ENCODE measurements at regions not wholly inside any gene's neighbourhood (a gene's known extent, or its start where the extent isn't known, plus 50 kb on each side); places are given as distances from the start of the nearest gene placed in this dataset.

DNA sequence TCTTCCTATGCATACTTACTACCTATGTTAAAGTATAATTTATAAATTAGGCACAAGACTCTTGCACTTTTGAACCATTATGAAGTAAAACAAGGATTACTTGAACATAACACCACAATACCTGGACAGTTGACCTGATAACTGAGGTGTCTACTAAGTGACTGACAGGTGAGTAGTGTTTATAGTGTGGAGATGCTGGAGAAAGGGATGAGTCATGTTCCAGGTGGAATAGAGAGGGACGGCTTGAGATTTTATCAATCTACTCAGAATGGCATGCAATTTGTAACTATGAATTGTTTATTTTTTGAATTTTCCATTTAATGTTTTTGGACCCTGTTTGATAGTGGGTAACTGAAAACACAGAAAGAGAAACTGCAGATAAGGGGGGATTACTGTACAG lies 287.6 kb downstream of the MAP2K6 start:
- no peak overlapping the region for H3K4me3 ChIP-seq (ENCODE audit: low read length)
- no peak for DNase-seq (ENCODE audit: low read depth, low spot score)
- no peak overlapping the region for H3K27ac ChIP-seq (ENCODE audit: low read length)
- no CpG with 5 or more reads among the region's 1 CpG for WGBS (ENCODE audit: insufficient coverage, insufficient read length)
- H3K9me3 ChIP-seq (ENCODE audit: control insufficient read depth, insufficient read depth, low read length): peaks cover 1% of the 10 kb centered on the region; the same call in 1 of the 2 replicates
- H3K36me3 ChIP-seq (ENCODE audit: control insufficient read depth, insufficient read depth, low read length): no peaks in the 10 kb centered on the region
- H3K27me3 ChIP-seq (ENCODE audit: control insufficient read depth, insufficient read depth, low read length): no peaks in the 10 kb centered on the region
- no peaks in the 10 kb centered on the region for H3K4me1 ChIP-seq (ENCODE audit: control insufficient read depth, insufficient read depth, low read length)

DNA sequence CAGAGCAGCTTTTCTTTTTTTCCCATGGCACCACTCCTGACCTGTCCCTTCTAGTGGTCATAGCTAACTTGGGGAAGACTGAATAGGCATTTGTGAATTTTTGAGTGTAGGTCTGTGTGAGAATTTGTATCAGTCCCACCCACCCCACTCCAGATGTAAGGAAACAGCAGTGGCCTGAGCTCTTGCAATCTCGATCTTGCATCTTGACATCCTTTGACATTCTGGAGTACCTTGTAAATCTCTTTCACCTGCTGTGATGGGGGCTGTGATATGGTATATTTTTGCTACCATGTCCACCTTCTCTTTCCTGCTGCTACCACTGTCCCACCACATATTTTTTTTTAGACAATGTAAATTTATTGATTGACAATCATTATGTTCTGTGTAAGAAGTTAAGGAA lies 289.3 kb downstream of the MAP2K6 start:
- no peaks in the 10 kb centered on the region for H3K27me3 ChIP-seq (ENCODE audit: control insufficient read depth, insufficient read depth, low read length)
- no peaks in the 10 kb centered on the region for H3K36me3 ChIP-seq (ENCODE audit: control insufficient read depth, insufficient read depth, low read length)
- WGBS (ENCODE audit: insufficient coverage, insufficient read length): no CpG with 5 or more reads among the region's 1 CpG
- no peaks in the 10 kb centered on the region for H3K4me1 ChIP-seq (ENCODE audit: control insufficient read depth, insufficient read depth, low read length)
- no peaks in the 10 kb centered on the region for H3K9me3 ChIP-seq (ENCODE audit: control insufficient read depth, insufficient read depth, low read length)
- no peak for DNase-seq (ENCODE audit: low read depth, low spot score)
- no peak overlapping the region for H3K4me3 ChIP-seq (ENCODE audit: low read length)
- H3K27ac ChIP-seq (ENCODE audit: low read length): no peak overlapping the region

DNA sequence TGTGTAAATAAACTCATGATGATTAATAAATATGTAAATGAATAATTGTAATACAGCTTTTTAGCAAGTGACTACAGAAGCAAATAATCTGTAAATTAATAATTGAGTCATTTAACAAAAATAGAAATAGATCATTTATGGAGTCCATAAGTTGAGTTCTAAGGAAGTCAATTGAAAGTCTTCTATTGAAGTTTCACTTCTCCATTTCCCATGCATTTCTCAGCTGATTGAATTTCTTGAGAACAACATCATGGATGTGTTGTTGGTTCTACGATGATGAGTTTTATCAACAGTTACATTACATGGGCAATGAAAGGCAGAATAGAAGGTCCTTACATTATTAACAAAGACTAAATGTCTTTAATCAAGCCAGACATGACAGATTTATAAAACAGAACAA lies 290.4 kb downstream of the MAP2K6 start:
- no CpG with 5 or more reads among the region's 1 CpG for WGBS (ENCODE audit: insufficient coverage, insufficient read length)
- Histone ChIP-seq H3K27me3 (ENCODE audit: control insufficient read depth, insufficient read depth, low read length) (no peaks in the 10 kb centered on the region), H3K4me3 (ENCODE audit: low read length) (no peak overlapping the region), H3K36me3 (ENCODE audit: control insufficient read depth, insufficient read depth, low read length) (no peaks in the 10 kb centered on the region), H3K4me1 (ENCODE audit: control insufficient read depth, insufficient read depth, low read length) (no peaks in the 10 kb centered on the region), H3K27ac (ENCODE audit: low read length) (no peak overlapping the region), H3K9me3 (ENCODE audit: control insufficient read depth, insufficient read depth, low read length) (no peaks in the 10 kb centered on the region)
- no peak for DNase-seq (ENCODE audit: low read depth, low spot score)

DNA sequence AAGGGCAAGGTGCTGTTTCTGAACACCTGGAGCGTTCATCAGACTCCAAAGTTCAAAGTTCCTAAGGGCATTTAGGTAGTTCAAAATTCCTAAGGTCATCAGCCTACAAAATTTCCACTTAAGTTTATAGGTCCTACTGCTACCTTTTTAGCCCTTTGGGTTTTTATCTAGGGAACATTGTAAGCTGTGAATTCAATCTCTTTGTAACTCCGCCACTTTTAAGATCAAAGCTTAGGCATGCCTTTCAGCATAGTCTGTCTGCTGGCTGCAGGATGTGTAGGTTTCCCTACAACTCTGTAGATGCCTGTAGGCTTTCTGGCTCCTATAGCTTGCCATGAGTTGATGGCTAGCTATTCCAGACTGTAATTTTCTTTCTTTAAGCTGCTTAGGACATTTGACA lies 291.6 kb downstream of the MAP2K6 start:
- Histone ChIP-seq H3K9me3 (ENCODE audit: control insufficient read depth, insufficient read depth, low read length) (no peaks in the 10 kb centered on the region), H3K36me3 (ENCODE audit: control insufficient read depth, insufficient read depth, low read length) (no peaks in the 10 kb centered on the region), H3K27me3 (ENCODE audit: control insufficient read depth, insufficient read depth, low read length) (no peaks in the 10 kb centered on the region), H3K4me3 (ENCODE audit: low read length) (no peak overlapping the region), H3K4me1 (ENCODE audit: control insufficient read depth, insufficient read depth, low read length) (no peaks in the 10 kb centered on the region), H3K27ac (ENCODE audit: low read length) (no peak overlapping the region)
- WGBS (ENCODE audit: insufficient coverage, insufficient read length): no CpG with 5 or more reads among the region's 2 CpGs
- DNase-seq (ENCODE audit: low read depth, low spot score): no peak

DNA sequence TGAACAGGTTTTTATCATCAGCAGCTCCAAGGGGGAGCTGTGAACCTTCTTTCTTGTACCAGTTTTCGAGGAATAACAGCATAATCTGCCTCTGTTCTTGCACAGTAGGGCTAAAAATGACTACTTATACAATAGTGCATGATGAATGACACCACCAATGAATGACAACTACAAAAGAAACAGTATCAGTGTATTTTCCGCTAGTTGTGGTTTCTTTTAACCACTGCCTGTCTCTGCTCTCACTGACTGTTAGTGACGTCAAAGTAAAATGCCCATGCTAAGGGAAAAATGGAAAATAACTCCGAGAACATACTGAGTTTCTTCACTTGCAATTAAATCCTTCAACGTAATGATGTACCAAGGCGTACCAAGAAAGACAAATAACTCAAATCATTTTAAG lies 294.9 kb downstream of the MAP2K6 start:
- Histone ChIP-seq H3K27ac (ENCODE audit: low read length) (no peak overlapping the region), H3K36me3 (ENCODE audit: control insufficient read depth, insufficient read depth, low read length) (no peaks in the 10 kb centered on the region), H3K27me3 (ENCODE audit: control insufficient read depth, insufficient read depth, low read length) (no peaks in the 10 kb centered on the region), H3K4me3 (ENCODE audit: low read length) (no peak overlapping the region), H3K4me1 (ENCODE audit: control insufficient read depth, insufficient read depth, low read length) (no peaks in the 10 kb centered on the region), H3K9me3 (ENCODE audit: control insufficient read depth, insufficient read depth, low read length) (no peaks in the 10 kb centered on the region)
- DNase-seq (ENCODE audit: low read depth, low spot score): no peak
- WGBS (ENCODE audit: insufficient coverage, insufficient read length): no CpG with 5 or more reads among the region's 6 CpGs

DNA sequence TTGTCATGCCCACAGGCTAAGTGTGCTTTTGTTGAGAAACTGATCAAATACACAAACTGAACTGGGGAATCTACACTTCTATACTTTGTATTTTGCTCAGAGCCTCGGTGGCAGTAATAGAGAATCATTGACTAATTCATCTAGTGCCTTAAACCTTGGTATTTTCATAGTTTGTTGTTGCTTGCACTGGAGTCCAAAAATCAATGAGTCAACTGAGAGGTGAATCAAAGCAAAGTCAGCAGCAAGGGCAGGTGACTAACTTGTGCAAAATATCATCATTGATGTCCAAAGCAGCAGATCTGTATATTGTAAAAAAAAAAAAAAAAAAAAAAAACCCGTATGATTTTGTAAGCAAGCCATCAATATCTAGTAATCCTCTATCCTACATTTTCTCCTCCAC lies 296.4 kb downstream of the MAP2K6 start:
- Histone ChIP-seq H3K4me1 (ENCODE audit: control insufficient read depth, insufficient read depth, low read length) (no peaks in the 10 kb centered on the region), H3K27ac (ENCODE audit: low read length) (no peak overlapping the region), H3K36me3 (ENCODE audit: control insufficient read depth, insufficient read depth, low read length) (no peaks in the 10 kb centered on the region), H3K4me3 (ENCODE audit: low read length) (no peak overlapping the region), H3K9me3 (ENCODE audit: control insufficient read depth, insufficient read depth, low read length) (no peaks in the 10 kb centered on the region), H3K27me3 (ENCODE audit: control insufficient read depth, insufficient read depth, low read length) (no peaks in the 10 kb centered on the region)
- no CpG with 5 or more reads among the region's 2 CpGs for WGBS (ENCODE audit: insufficient coverage, insufficient read length)
- DNase-seq (ENCODE audit: low read depth, low spot score): no peak

DNA sequence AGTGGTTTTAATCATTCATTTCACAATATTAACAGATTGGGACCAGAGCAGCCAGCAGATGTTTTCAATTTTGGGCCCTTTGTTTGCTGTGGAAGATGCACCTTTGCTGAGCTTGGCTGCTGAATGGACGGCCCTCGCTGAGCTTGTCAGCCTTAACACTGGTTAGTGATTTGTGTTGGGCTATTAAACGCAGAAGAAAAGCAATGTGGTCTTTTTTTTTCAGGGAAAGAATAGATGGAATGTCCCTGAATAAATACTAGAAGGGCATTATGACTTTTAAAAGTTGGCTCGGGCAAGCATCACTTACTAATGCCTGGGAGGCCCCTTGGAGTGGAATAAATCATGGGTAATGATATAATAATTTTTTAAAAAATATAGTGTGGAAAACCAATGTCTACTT lies 297.0 kb downstream of the MAP2K6 start:
- H3K4me1 ChIP-seq (ENCODE audit: control insufficient read depth, insufficient read depth, low read length): no peaks in the 10 kb centered on the region
- WGBS (ENCODE audit: insufficient coverage, insufficient read length): no CpG with 5 or more reads among the region's 4 CpGs
- H3K27ac ChIP-seq (ENCODE audit: low read length): no peak overlapping the region
- no peaks in the 10 kb centered on the region for H3K36me3 ChIP-seq (ENCODE audit: control insufficient read depth, insufficient read depth, low read length)
- no peak for DNase-seq (ENCODE audit: low read depth, low spot score)
- H3K4me3 ChIP-seq (ENCODE audit: low read length): no peak overlapping the region
- no peaks in the 10 kb centered on the region for H3K27me3 ChIP-seq (ENCODE audit: control insufficient read depth, insufficient read depth, low read length)
- no peaks in the 10 kb centered on the region for H3K9me3 ChIP-seq (ENCODE audit: control insufficient read depth, insufficient read depth, low read length)

DNA sequence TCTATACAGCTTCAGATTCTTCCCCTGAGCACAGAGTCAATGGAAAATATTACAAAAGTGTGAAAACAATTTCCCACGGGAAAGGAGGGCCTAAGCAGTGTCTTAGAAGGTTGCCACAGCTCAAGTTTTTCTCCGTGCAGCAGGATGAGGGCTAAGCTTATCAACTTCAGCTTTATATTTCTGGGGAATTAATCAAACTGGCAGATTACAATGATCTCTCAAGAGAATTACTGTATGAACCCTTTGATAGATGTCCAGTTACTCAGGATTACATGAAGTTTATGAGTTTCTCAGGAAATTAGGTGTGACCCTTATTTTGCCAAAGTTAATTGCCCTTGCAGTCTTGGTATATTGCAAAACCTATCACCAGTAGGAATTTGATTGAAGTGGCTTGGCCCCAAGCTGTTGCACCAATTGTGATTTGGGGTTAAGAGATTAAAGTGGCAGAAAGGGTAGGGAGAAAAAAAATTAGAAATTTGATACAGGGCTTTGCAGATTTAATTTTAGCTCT lies 298.4 kb downstream of the MAP2K6 start:
- no CpG with 5 or more reads among the region's 2 CpGs for WGBS (ENCODE audit: insufficient coverage, insufficient read length)
- H3K27me3 ChIP-seq (ENCODE audit: control insufficient read depth, insufficient read depth, low read length): no peaks in the 10 kb centered on the region
- no peak for DNase-seq (ENCODE audit: low read depth, low spot score)

DNA sequence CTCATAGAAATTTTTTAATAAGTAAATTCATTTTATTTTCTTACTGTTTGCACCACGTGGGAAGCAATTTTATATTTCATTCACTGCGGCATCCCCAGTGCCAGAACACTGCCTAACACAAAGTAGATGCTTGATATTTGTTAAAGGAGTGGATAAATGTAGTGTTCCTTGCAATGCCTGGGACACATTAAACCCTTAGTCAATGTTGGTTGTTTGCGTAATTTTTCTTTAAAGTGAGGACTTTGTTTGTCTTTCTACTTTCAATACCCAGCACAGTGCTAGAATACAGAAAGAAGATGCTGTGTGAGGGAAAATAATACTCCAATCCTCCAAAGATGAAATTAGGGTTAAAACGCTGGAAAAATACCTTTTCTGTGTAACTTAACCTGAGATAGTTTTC lies 299.3 kb downstream of the MAP2K6 start:
- WGBS (ENCODE audit: insufficient coverage, insufficient read length): no CpG with 5 or more reads among the region's 4 CpGs

More for the DNA sequence above, 298.4 kb downstream of the MAP2K6 start:
- Histone ChIP-seq H3K27ac (ENCODE audit: low read length) (no peak overlapping the region), H3K36me3 (ENCODE audit: control insufficient read depth, insufficient read depth, low read length) (no peaks in the 10 kb centered on the region), H3K4me1 (ENCODE audit: control insufficient read depth, insufficient read depth, low read length) (no peaks in the 10 kb centered on the region), H3K4me3 (ENCODE audit: low read length) (no peak overlapping the region), H3K9me3 (ENCODE audit: control insufficient read depth, insufficient read depth, low read length) (no peaks in the 10 kb centered on the region)

DNA sequence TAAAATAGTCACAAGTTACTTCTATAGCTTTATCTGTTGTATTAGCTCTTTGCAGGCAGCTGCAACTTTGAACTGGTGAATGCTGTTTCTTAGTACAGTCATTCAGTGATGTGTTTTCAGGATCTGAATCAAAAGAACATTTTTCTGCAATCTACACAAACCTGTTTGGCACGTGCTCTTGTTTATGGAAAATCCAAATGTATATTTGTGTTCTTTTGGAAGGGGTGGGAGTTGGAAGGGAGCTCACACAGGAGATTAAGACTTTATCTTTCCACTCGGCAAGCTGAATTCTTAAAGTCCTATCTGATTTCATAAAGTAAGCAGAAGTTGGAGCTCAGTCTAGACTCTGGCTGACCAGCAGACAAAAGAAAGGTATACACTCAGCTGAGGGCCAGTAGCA lies 300.2 kb downstream of the MAP2K6 start:
- Histone ChIP-seq H3K9me3 (ENCODE audit: control insufficient read depth, insufficient read depth, low read length) (no peaks in the 10 kb centered on the region), H3K27me3 (ENCODE audit: control insufficient read depth, insufficient read depth, low read length) (no peaks in the 10 kb centered on the region), H3K27ac (ENCODE audit: low read length) (no peak overlapping the region), H3K36me3 (ENCODE audit: control insufficient read depth, insufficient read depth, low read length) (no peaks in the 10 kb centered on the region), H3K4me1 (ENCODE audit: control insufficient read depth, insufficient read depth, low read length) (no peaks in the 10 kb centered on the region), H3K4me3 (ENCODE audit: low read length) (no peak overlapping the region)
- no peak for DNase-seq (ENCODE audit: low read depth, low spot score)
- WGBS (ENCODE audit: insufficient coverage, insufficient read length): no CpG with 5 or more reads among the region's 2 CpGs

More for the DNA sequence above, 299.3 kb downstream of the MAP2K6 start:
- Histone ChIP-seq H3K27me3 (ENCODE audit: control insufficient read depth, insufficient read depth, low read length) (no peaks in the 10 kb centered on the region), H3K27ac (ENCODE audit: low read length) (no peak overlapping the region), H3K36me3 (ENCODE audit: control insufficient read depth, insufficient read depth, low read length) (no peaks in the 10 kb centered on the region), H3K4me3 (ENCODE audit: low read length) (no peak overlapping the region), H3K9me3 (ENCODE audit: control insufficient read depth, insufficient read depth, low read length) (no peaks in the 10 kb centered on the region), H3K4me1 (ENCODE audit: control insufficient read depth, insufficient read depth, low read length) (no peaks in the 10 kb centered on the region)
- DNase-seq (ENCODE audit: low read depth, low spot score): no peak

DNA sequence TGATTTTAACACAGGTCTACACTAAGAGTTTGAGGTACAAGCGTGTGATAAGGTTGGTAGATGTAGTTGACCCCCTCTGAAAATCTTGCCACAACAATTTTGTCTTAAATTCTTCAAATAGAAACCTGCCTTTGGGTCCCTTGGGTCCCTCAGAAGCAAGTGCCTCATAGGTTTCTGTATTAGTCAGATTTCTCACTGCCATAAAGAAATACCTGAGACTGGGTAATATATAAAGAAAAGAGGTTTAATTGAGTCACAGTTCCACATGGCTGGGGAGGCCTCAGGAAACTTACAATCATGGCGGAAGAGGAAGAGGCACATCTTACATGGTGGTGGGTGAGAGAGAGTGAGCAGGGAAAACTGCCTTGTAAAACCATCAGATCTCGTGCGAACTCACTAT lies 301.2 kb downstream of the MAP2K6 start:
- Histone ChIP-seq H3K4me3 (ENCODE audit: low read length) (no peak overlapping the region), H3K27ac (ENCODE audit: low read length) (no peak overlapping the region), H3K4me1 (ENCODE audit: control insufficient read depth, insufficient read depth, low read length) (no peaks in the 10 kb centered on the region), H3K36me3 (ENCODE audit: control insufficient read depth, insufficient read depth, low read length) (no peaks in the 10 kb centered on the region), H3K27me3 (ENCODE audit: control insufficient read depth, insufficient read depth, low read length) (no peaks in the 10 kb centered on the region), H3K9me3 (ENCODE audit: control insufficient read depth, insufficient read depth, low read length) (no peaks in the 10 kb centered on the region)
- no CpG with 5 or more reads among the region's 4 CpGs for WGBS (ENCODE audit: insufficient coverage, insufficient read length)
- no peak for DNase-seq (ENCODE audit: low read depth, low spot score)
